Muscle of leg (tissue), 3 donors: ENCODE measurements at regions not wholly inside any gene's neighbourhood (a gene's known extent, or its start where the extent isn't known, plus 50 kb on each side); places are given as distances from the start of the nearest gene placed in this dataset.

Experiments
- DNase-seq: peaks from one replicate; pipeline ENCODE4 v3.0.0; 2013
- H3K27ac ChIP-seq: one replicate; pipeline ENCODE4 v1.5.1; 2013; ENCODE audit warnings: mild to moderate bottlenecking, low read length, control low read depth
- H3K27me3 ChIP-seq: one replicate; pipeline ENCODE4 v1.6.1; 2013; ENCODE audit warnings: low read length; ENCODE audit not compliant: control insufficient read depth, insufficient read depth
- H3K36me3 ChIP-seq: one replicate; pipeline ENCODE4 v1.6.1; 2013; ENCODE audit warnings: low read length; ENCODE audit not compliant: control insufficient read depth, insufficient read depth
- H3K4me1 ChIP-seq: one replicate; pipeline ENCODE4 v1.6.1; 2013; ENCODE audit warnings: low read length; ENCODE audit not compliant: control insufficient read depth, insufficient read depth
- H3K4me3 ChIP-seq: one replicate; pipeline ENCODE4 v1.5.1; 2013; ENCODE audit warnings: low read length, control low read depth
- H3K9me3 ChIP-seq: replicated peaks from 2 replicates; pipeline ENCODE4 v1.6.1; 2013; ENCODE audit warnings: low read depth, low read length; ENCODE audit not compliant: control insufficient read depth
- WGBS: methylation state at CpG from one replicate; pipeline ENCODE4 v1.1.5; 2013; ENCODE audit warnings: missing lambda C conversion rate; ENCODE audit not compliant: insufficient coverage; 5-methylcytosine and 5-hydroxymethylcytosine counted together

- H3K36me3 ChIP-seq = no peaks in the 10 kb centered on the region
- no peak for DNase-seq
- peaks cover 3% of the 10 kb centered on the region for H3K27me3 ChIP-seq
- H3K4me3 ChIP-seq = no peak overlapping the region
- H3K9me3 ChIP-seq = no peaks in the 10 kb centered on the region
- H3K27ac ChIP-seq = no peak overlapping the region
- no peaks in the 10 kb centered on the region for H3K4me1 ChIP-seq
- WGBS = no CpG with 5 or more reads among the region's 3 CpGs
Measured at GRCh38 chr1:36614571-36614970, 131.9 kb upstream of the CSF3R start.

- Histone ChIP-seq H3K4me3 (no peak overlapping the region), H3K27ac (no peak overlapping the region), H3K9me3 (no peaks in the 10 kb centered on the region), H3K27me3 (peaks cover 3% of the 10 kb centered on the region), H3K4me1 (no peaks in the 10 kb centered on the region), H3K36me3 (no peaks in the 10 kb centered on the region)
- 78% methylated on average over 3 of the region's 3 CpGs for WGBS
- DNase-seq = no peak
Measured at GRCh38 chr1:36613721-36614120, 131.0 kb upstream of the CSF3R start.

- 29% methylated on average over 8 of the region's 8 CpGs for WGBS
- DNase-seq = no peak
- H3K27me3 ChIP-seq = peaks cover 3% of the 10 kb centered on the region
- no peaks in the 10 kb centered on the region for H3K9me3 ChIP-seq
- no peak overlapping the region for H3K27ac ChIP-seq
- no peaks in the 10 kb centered on the region for H3K36me3 ChIP-seq
- H3K4me3 ChIP-seq = no peak overlapping the region
- no peaks in the 10 kb centered on the region for H3K4me1 ChIP-seq
Measured at GRCh38 chr1:36612881-36613280, 130.2 kb upstream of the CSF3R start.

GRCh38 chr1:36612121-36612520 lies 129.4 kb upstream of the CSF3R start:
- H3K9me3 ChIP-seq = no peaks in the 10 kb centered on the region
- WGBS = 59% methylated on average over 10 of the region's 10 CpGs
- peaks cover 3% of the 10 kb centered on the region for H3K27me3 ChIP-seq

GRCh38 chr1:36609241-36610027 lies 126.7 kb upstream of the CSF3R start:
- Histone ChIP-seq H3K9me3 (no peaks in the 10 kb centered on the region), H3K27me3 (peaks cover 3% of the 10 kb centered on the region), H3K4me1 (no peaks in the 10 kb centered on the region), H3K36me3 (no peaks in the 10 kb centered on the region), H3K4me3 (no peak overlapping the region), H3K27ac (no peak overlapping the region)
- peak; percentile 35 for DNase-seq
- WGBS = 83% methylated on average over 1 of the region's 6 CpGs

More at GRCh38 chr1:36612121-36612520, 129.4 kb upstream of the CSF3R start:
- Histone ChIP-seq H3K36me3 (no peaks in the 10 kb centered on the region), H3K4me1 (no peaks in the 10 kb centered on the region), H3K27ac (no peak overlapping the region), H3K4me3 (no peak overlapping the region)
- no peak for DNase-seq

GRCh38 chr1:36608272-36608671 lies 125.6 kb upstream of the CSF3R start:
- no peak for DNase-seq
- Histone ChIP-seq H3K27ac (no peak overlapping the region), H3K36me3 (no peaks in the 10 kb centered on the region), H3K9me3 (no peaks in the 10 kb centered on the region), H3K4me3 (no peak overlapping the region), H3K4me1 (no peaks in the 10 kb centered on the region), H3K27me3 (peaks cover 3% of the 10 kb centered on the region)
- 0% methylated on average over 1 of the region's 1 CpG for WGBS

GRCh38 chr1:36607263-36607651 lies 124.5 kb upstream of the CSF3R start:
- Histone ChIP-seq H3K9me3 (no peaks in the 10 kb centered on the region), H3K4me1 (no peaks in the 10 kb centered on the region), H3K27me3 (peaks cover 3% of the 10 kb centered on the region), H3K4me3 (no peak overlapping the region), H3K36me3 (no peaks in the 10 kb centered on the region), H3K27ac (no peak overlapping the region)
- DNase-seq = no peak

- DNase-seq = no peak
- Histone ChIP-seq H3K4me1 (no peaks in the 10 kb centered on the region), H3K27ac (no peak overlapping the region), H3K36me3 (no peaks in the 10 kb centered on the region), H3K4me3 (no peak overlapping the region), H3K27me3 (no peaks in the 10 kb centered on the region), H3K9me3 (no peaks in the 10 kb centered on the region)
- 74% methylated on average over 7 of the region's 12 CpGs for WGBS
Measured at GRCh38 chr1:36606641-36607262, 124.0 kb upstream of the CSF3R start.

GRCh38 chr1:36605942-36606640 lies 123.4 kb upstream of the CSF3R start:
- Histone ChIP-seq H3K36me3 (no peaks in the 10 kb centered on the region), H3K27ac (no peak overlapping the region), H3K27me3 (no peaks in the 10 kb centered on the region), H3K9me3 (no peaks in the 10 kb centered on the region), H3K4me3 (no peak overlapping the region), H3K4me1 (no peaks in the 10 kb centered on the region)
- 90% methylated on average over 4 of the region's 7 CpGs for WGBS
- no peak for DNase-seq

- 100% methylated on average over 1 of the region's 3 CpGs for WGBS
- Histone ChIP-seq H3K4me3 (no peak overlapping the region), H3K27ac (no peak overlapping the region), H3K4me1 (no peaks in the 10 kb centered on the region), H3K27me3 (peaks cover 2% of the 10 kb centered on the region), H3K9me3 (no peaks in the 10 kb centered on the region), H3K36me3 (no peaks in the 10 kb centered on the region)
- DNase-seq = no peak
Measured at GRCh38 chr1:36603461-36603860, 120.7 kb upstream of the CSF3R start.
